ENCODE measurements at regions not wholly inside any gene's neighbourhood (a gene's known extent, or its start where the extent isn't known, plus 50 kb on each side); places are given as distances from the start of the nearest gene placed in this dataset.

DNA sequence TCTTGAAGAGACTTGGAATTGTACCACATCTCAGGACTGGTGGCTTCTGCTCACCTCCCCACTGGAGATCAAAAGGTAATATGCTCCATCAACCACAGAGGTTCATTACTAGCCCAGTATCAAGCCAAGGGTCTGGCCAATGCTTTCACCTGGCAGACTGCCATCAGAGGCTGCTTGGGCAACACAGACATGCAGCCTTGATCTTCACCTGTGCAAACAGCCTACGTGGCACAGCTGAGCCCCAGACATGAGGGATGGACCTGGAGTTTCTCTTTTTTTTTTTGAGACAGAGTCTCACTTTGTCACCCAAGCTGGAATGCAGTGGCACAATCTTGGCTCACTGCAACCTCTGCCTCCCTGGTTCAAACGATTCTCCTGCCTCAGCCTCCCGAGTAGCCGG, 105.6 kb upstream of the HES1 start:
- TF ChIP-seq POLR2A (IDR thresholded peaks at IDR 0.05) = no peak
- TF ChIP-seq, protein P1, sequence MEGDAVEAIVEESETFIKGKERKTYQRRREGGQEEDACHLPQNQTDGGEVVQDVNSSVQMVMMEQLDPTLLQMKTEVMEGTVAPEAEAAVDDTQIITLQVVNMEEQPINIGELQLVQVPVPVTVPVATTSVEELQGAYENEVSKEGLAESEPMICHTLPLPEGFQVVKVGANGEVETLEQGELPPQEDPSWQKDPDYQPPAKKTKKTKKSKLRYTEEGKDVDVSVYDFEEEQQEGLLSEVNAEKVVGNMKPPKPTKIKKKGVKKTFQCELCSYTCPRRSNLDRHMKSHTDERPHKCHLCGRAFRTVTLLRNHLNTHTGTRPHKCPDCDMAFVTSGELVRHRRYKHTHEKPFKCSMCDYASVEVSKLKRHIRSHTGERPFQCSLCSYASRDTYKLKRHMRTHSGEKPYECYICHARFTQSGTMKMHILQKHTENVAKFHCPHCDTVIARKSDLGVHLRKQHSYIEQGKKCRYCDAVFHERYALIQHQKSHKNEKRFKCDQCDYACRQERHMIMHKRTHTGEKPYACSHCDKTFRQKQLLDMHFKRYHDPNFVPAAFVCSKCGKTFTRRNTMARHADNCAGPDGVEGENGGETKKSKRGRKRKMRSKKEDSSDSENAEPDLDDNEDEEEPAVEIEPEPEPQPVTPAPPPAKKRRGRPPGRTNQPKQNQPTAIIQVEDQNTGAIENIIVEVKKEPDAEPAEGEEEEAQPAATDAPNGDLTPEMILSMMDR (IDR thresholded peaks at IDR 0.05) = no peak
- Histone ChIP-seq H3K27ac (no peak overlapping the region), H3K4me1 (replicated peaks in 1 of 2) (no peaks in the 10 kb centered on the region), H3K9me3 (replicated peaks in 1 of 3) (no peaks in the 10 kb centered on the region), H3K4me3 (no peak overlapping the region), H3K36me3 (replicated peaks in 1 of 2) (no peaks in the 10 kb centered on the region), H3K27me3 (peaks cover 7% of the 10 kb centered on the region)
- peak in 1 of 7 donors; percentile 20 for DNase-seq
- WGBS, 4 donors = 68 to 81% (median 74%) methylated on average over 4 of the region's 4 CpGs
- intact Hi-C loops (cut with DNase I) = no loop called here

DNA sequence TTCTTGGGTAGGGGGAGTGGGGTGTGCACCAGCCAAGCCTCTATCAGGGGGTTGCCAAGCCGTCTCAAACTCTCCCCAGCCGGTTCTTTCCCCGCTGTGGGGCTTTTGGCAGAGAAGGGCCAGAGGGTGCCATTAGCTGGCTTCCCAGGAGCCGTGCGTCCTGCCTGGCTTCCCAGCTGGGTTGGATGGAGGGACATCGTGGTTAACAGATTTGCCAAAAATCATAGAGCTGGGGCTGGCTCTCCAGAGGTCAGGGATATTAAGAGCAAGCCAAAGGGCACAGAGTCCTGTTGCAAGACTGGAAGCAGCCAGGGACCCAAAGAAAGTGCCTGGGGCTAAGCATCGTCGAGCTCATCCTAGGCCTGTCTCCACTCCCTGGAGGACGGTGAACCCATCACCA, 104.6 kb upstream of the HES1 start:
- H3K4me1 ChIP-seq (replicated peaks in 1 of 2) = no peaks in the 10 kb centered on the region
- H3K36me3 ChIP-seq (replicated peaks in 1 of 2) = no peaks in the 10 kb centered on the region
- no peak overlapping the region for H3K4me3 ChIP-seq
- H3K27me3 ChIP-seq = peaks cover 3% of the 10 kb centered on the region
- DNase-seq = no peak
- H3K9me3 ChIP-seq (replicated peaks in 1 of 3) = no peaks in the 10 kb centered on the region
- intact Hi-C loops (cut with DNase I) = no loop called here
- 88 to 96% (median 94%) methylated on average over 5 to 9 of the region's 9 CpGs for WGBS, 4 donors
- no peak overlapping the region for H3K27ac ChIP-seq
- TF ChIP-seq, protein P1 (IDR thresholded peaks at IDR 0.05) = no peak
- TF ChIP-seq POLR2A (IDR thresholded peaks at IDR 0.05) = no peak

DNA sequence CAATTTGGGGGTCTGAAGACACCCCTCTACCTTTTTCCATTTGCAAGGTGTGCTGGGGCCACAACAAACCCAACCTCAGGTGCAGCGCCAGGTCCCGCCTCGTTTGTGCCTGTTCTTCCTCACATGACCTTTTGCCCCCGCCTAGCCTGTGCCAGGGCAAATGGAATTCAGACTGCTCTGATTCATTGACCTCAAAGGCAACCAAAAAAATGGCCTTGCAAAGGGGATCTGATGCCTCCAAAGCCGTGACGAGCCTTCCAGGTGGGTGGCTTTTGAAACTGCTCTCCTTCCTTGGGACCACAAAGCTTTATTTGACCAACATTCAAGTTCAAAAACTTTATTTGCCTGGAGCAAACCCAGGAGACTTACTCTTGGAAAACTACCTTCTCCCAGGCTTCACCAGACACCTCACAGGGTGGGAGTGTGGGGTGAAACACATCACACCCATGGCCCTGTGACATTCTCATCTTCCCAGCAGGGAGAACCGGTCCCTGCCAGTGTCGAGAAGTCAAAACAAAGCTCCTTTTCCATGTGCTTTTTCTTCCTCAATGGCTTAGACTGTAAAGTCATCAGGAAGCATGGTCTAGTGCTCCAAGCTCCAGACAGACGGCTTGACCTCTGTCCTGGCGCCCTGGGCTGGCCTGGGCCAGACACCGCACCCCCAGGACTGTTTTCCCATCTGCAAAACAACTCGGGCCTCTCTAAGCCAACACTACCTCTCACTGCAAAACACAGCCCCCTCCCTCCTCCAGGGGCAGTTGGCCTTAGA, 103.9 kb upstream of the HES1 start:
- WGBS, 4 donors = 72 to 80% (median 75%) methylated on average over 12 of the region's 12 CpGs

GRCh38 chr3:194032828-194033435, 103.0 kb upstream of the HES1 start:
- Histone ChIP-seq H3K36me3 (replicated peaks in 1 of 2) (no peaks in the 10 kb centered on the region), H3K27ac (no peak overlapping the region), H3K27me3 (peaks cover 1% of the 10 kb centered on the region), H3K4me3 (no peak overlapping the region), H3K4me1 (replicated peaks in 1 of 2) (no peaks in the 10 kb centered on the region), H3K9me3 (replicated peaks in 1 of 3) (no peaks in the 10 kb centered on the region)
- no peak for DNase-seq
- intact Hi-C loops (cut with DNase I) = no loop called here
- TF ChIP-seq, protein P1 (IDR thresholded peaks at IDR 0.05) = no peak
- TF ChIP-seq POLR2A (IDR thresholded peaks at IDR 0.05) = no peak
- 60 to 66% (median 64%) methylated on average over 8 to 9 of the region's 9 CpGs for WGBS, 4 donors

More for the DNA sequence above, 103.9 kb upstream of the HES1 start:
- Histone ChIP-seq H3K4me1 (replicated peaks in 1 of 2) (no peaks in the 10 kb centered on the region), H3K9me3 (replicated peaks in 1 of 3) (no peaks in the 10 kb centered on the region), H3K27ac (no peak overlapping the region), H3K4me3 (no peak overlapping the region), H3K36me3 (replicated peaks in 1 of 2) (no peaks in the 10 kb centered on the region), H3K27me3 (peaks cover 3% of the 10 kb centered on the region)
- intact Hi-C loops (cut with DNase I) = no loop called here
- DNase-seq = no peak
- TF ChIP-seq, protein P1 (IDR thresholded peaks at IDR 0.05) = no peak
- no peak for TF ChIP-seq POLR2A (IDR thresholded peaks at IDR 0.05)

Data from adrenal gland (tissue), 9 donors.